IPS-18a (cell line): ENCODE measurements at regions not wholly inside any gene's neighbourhood (a gene's known extent, or its start where the extent isn't known, plus 50 kb on each side); places are given as distances from the start of the nearest gene placed in this dataset.
"Not testable (repeated sequence)": the region's sequence is repeated elsewhere in the genome, so short reads cannot be mapped to it uniquely, and the experiment has no call there.

ENCODE experiments used
- H3K27ac ChIP-seq: one replicate; pipeline ENCODE4 v1.5.1; 2013; ENCODE audit warnings: low read length
- H3K27me3 ChIP-seq: one replicate; pipeline ENCODE4 v1.6.1; 2013; ENCODE audit warnings: mild to moderate bottlenecking, low read length; ENCODE audit not compliant: control insufficient read depth, insufficient read depth
- H3K36me3 ChIP-seq: one replicate; pipeline ENCODE4 v1.6.1; 2013; ENCODE audit warnings: low read depth, low read length; ENCODE audit not compliant: control insufficient read depth
- H3K4me1 ChIP-seq: one replicate; pipeline ENCODE4 v1.6.1; 2013; ENCODE audit warnings: low read depth, low read length; ENCODE audit not compliant: control insufficient read depth
- H3K4me3 ChIP-seq: one replicate; pipeline ENCODE4 v1.5.1; 2013; ENCODE audit warnings: low read length
- H3K9ac ChIP-seq: one replicate; pipeline ENCODE4 v1.6.1; 2013; ENCODE audit warnings: mild to moderate bottlenecking, low read length, moderate library complexity
- H3K9me3 ChIP-seq: one replicate; pipeline ENCODE4 v1.6.1; 2013; ENCODE audit warnings: low read depth, low read length; ENCODE audit not compliant: control insufficient read depth

DNA sequence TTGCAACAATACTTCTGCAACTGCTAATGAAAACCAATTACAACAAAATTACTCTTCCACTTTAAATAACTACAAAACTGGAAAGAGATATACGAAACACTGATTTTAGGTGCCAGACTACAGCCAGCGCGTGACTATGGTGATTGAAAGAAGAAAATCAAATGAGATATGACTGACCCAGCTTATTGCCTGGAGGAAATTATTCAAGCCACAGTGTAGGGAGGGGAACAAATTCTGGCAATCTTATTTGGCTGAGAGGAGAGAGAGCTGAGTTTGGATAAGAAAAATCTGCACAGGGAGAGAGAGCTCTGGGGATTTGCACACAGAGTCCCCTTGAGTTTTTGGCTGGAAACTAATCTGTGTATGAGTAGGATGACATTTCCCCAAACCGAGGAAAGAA lies 470.3 kb upstream of the FRG2C start:
- H3K4me3 ChIP-seq = no peak overlapping the region
- no peaks in the 10 kb centered on the region for H3K36me3 ChIP-seq
- no peak overlapping the region for H3K27ac ChIP-seq
- H3K9ac ChIP-seq = no peak overlapping the region
- no peaks in the 10 kb centered on the region for H3K27me3 ChIP-seq
- peaks cover 7% of the 10 kb centered on the region for H3K4me1 ChIP-seq
- H3K9me3 ChIP-seq = no peaks in the 10 kb centered on the region

DNA sequence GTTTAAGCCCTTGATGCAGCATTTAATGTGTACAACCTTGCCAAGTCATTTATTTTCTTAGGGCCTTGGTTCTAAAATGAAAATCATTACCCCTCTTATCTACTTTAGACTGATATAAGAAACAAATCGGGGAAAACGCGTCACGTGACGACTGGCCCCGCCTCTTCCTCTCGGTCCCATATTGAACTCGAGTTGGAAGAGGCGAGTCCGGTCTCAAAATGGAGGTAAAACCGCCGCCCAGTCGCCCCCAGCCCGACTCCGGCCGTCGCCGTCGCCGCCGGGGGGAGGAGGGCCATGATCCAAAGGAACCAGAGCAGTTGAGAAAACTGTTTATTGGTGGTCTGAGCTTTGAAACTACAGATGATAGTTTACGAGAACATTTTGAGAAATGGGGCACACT lies 449.8 kb upstream of the FRG2C start:
- H3K4me1 ChIP-seq, H3K27me3 ChIP-seq, H3K9ac ChIP-seq, H3K4me3 ChIP-seq, H3K9me3 ChIP-seq, H3K36me3 ChIP-seq, H3K27ac ChIP-seq: not testable (repeated sequence)

DNA sequence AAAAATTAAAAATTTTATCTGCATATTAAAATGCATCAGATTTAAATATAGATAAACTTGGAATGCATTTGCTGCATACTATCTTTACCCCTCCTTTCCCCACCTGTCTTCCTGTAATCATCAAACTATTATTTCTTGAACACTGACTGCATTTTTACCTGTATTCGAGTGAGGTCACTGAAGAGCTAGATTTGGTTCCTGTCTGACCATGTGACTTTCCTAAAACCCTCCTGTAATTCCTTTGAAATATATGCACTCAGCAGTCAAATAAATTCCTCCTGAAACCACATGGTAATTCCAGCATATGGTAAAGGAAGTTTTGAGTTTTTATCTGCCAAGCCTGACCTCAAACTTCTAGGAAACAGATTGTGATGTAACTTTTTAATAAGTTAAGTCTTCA lies 445.6 kb upstream of the FRG2C start:
- Histone ChIP-seq H3K4me3 (no peak overlapping the region), H3K27me3 (no peaks in the 10 kb centered on the region), H3K9ac (no peak overlapping the region), H3K27ac (no peak overlapping the region), H3K36me3 (no peaks in the 10 kb centered on the region), H3K9me3 (no peaks in the 10 kb centered on the region), H3K4me1 (no peaks in the 10 kb centered on the region)

DNA sequence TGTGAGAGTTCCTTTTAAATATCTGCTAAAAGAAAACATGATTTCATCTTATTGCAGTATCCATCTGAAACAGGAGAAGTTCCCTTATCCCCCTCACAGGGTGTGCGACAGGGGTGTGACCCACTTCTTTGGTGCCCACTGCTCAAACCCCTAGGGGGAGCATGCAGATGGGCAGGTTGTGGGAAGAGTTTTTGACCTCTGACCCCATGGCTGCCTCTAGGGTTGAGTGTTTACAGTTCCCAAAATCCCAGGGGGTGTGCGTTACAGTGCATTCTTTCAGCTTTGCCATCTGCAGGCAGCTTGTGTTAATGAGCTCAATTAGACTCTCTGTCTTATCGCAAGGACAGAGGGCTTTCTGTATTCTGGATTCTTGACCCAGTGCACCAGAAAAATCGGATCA lies 443.2 kb upstream of the FRG2C start:
- no peaks in the 10 kb centered on the region for H3K36me3 ChIP-seq
- no peak overlapping the region for H3K9ac ChIP-seq
- no peak overlapping the region for H3K27ac ChIP-seq
- no peaks in the 10 kb centered on the region for H3K27me3 ChIP-seq
- H3K4me1 ChIP-seq = no peaks in the 10 kb centered on the region
- H3K4me3 ChIP-seq = no peak overlapping the region
- no peaks in the 10 kb centered on the region for H3K9me3 ChIP-seq

DNA sequence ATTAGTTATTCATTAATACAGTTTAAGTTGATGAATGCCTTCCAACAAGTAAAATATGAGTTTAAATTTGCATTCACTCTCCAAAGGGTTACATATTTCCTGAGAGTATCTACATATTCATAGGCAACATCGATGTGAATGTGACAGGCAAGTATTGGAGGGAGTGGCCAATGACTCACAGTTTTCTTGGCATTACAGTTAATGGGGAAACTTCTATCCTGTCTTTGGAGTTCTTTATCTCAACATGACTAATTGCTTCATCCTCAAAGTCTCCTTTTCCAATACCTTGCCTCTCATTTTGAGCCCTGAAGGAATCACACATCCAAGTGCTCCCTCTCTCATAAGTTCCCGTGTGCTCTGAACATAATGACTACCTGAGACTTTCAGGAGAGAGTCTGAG lies 439.7 kb upstream of the FRG2C start:
- Histone ChIP-seq H3K4me3 (no peak overlapping the region), H3K36me3 (no peaks in the 10 kb centered on the region), H3K27me3 (no peaks in the 10 kb centered on the region), H3K27ac (no peak overlapping the region), H3K9me3 (no peaks in the 10 kb centered on the region), H3K4me1 (no peaks in the 10 kb centered on the region), H3K9ac (no peak overlapping the region)

DNA sequence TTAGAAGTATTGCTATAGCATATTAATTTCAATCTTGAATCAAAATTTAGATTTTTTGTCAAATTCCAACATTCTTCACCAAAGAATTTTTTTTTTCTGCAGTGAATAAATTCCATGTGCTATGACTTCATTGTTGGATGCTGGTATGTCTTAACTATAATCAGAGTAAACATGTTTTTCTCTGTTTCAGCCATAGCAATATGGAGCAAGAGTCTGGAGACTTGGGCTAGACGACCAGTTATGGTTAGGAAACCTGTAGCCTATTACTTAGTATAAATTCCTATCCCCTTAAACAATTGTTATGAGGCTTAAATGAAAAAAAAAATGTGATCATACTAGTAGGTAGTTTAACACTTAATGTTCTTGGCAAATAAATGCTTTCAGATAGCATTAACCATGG lies 431.9 kb upstream of the FRG2C start:
- Histone ChIP-seq H3K9me3 (no peaks in the 10 kb centered on the region), H3K9ac (no peak overlapping the region), H3K4me3 (no peak overlapping the region), H3K27ac (no peak overlapping the region), H3K27me3 (no peaks in the 10 kb centered on the region), H3K4me1 (no peaks in the 10 kb centered on the region), H3K36me3 (no peaks in the 10 kb centered on the region)

DNA sequence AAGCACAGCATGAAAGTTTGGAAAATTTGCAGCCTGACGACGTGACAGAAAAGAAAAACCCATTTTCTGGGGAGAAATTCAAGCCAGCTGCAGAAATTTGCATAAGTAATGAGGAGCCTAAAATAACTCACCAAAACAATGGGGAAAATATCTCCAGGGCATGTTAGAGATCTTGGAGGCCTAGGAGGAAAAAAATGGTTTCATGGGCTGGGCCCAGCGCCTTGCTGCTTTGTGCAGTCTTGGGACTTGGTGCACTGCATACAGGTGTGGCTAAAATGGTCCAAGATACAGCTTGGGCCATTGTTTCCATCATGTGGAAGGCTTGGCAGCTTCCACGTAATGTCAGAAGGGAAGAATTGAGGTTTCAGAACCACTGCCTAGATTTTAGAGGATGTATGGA lies 428.5 kb upstream of the FRG2C start:
- H3K4me3 ChIP-seq = no peak overlapping the region
- peaks cover 3% of the 10 kb centered on the region for H3K4me1 ChIP-seq
- H3K9me3 ChIP-seq = no peaks in the 10 kb centered on the region
- no peaks in the 10 kb centered on the region for H3K27me3 ChIP-seq
- no peaks in the 10 kb centered on the region for H3K36me3 ChIP-seq
- no peak overlapping the region for H3K27ac ChIP-seq
- H3K9ac ChIP-seq = no peak overlapping the region

DNA sequence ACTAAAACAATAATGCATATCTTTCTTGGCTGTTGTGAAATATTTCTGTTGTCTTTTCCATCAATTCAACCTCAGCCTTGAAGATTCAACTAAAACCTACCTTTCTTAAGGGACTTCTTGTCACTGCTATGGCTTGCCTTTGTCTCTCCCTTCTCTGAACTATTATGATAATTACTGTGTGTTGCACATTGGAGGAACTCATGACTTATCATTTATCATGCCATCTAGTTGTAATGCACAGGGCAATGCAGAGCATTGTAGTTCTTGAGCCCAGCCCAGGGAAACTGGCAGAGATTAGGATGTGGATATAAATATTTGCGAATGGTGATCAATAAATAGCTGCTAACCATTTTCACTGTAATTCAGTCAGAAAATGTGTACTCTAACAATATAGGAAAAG lies 427.1 kb upstream of the FRG2C start:
- H3K9me3 ChIP-seq = no peaks in the 10 kb centered on the region

DNA sequence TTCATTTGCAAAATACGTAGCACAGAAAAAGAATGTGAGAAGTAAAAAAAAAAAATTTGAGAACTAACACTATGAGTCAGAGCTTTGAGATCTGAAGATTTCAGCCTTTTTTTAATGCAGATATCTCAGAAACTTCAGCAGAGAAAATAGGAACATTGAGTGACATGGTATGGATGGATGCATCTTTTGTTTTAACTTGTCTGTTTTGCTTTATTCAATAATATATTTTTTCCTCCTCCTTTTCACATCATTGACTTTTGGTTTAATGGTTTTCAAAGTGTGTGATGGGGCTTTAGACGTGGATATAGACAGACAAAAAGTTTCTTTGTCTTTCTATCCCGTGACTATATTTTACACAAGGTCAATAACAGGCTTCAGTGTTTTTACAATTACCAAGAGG lies 426.7 kb upstream of the FRG2C start:
- Histone ChIP-seq H3K9me3 (no peaks in the 10 kb centered on the region), H3K27me3 (no peaks in the 10 kb centered on the region)

More for the DNA sequence above, 427.1 kb upstream of the FRG2C start:
- no peaks in the 10 kb centered on the region for H3K27me3 ChIP-seq
- no peaks in the 10 kb centered on the region for H3K36me3 ChIP-seq
- peaks cover 3% of the 10 kb centered on the region for H3K4me1 ChIP-seq
- H3K27ac ChIP-seq = no peak overlapping the region
- no peak overlapping the region for H3K9ac ChIP-seq
- no peak overlapping the region for H3K4me3 ChIP-seq

DNA sequence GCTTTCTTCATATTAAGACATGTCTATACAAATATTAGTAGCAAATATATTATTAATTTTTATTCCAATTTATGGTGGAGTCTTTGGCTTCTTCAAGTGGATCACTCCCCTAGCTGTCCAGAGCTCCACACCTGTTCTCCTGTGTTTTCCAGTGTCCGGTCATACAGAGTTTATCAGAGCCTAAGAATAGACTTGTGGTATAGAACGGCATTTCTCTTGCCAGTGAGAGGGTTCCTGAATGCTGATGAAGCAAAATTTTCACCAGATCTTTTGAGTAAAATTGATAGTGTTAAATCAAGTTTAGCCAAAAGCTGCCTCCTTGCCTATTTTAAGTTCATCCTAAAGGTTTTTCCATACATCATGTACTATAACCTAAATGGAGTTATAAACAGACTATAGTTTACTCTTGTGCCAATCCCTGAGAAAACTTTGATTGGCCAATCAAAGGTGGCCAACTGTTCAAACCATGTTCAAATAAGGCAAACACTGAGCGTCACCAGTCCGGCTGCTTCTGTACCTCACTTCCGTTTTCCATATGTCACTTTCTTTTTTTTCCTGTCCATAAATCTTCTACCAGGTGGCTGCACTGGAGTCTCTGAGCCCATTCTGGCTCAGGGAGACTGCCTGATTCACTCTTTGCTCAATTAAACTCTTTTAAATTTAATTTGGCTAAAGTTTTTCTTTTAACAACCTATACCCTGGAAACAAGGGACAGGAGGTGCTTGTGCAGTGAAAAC lies 422.7 kb upstream of the FRG2C start:
- H3K4me3 ChIP-seq, H3K9ac ChIP-seq, H3K4me1 ChIP-seq, H3K9me3 ChIP-seq, H3K36me3 ChIP-seq, H3K27ac ChIP-seq, H3K27me3 ChIP-seq: not testable (repeated sequence)

More for the DNA sequence above, 426.7 kb upstream of the FRG2C start:
- Histone ChIP-seq H3K4me1 (peaks cover 3% of the 10 kb centered on the region), H3K4me3 (no peak overlapping the region), H3K9ac (no peak overlapping the region), H3K27ac (no peak overlapping the region), H3K36me3 (no peaks in the 10 kb centered on the region)

DNA sequence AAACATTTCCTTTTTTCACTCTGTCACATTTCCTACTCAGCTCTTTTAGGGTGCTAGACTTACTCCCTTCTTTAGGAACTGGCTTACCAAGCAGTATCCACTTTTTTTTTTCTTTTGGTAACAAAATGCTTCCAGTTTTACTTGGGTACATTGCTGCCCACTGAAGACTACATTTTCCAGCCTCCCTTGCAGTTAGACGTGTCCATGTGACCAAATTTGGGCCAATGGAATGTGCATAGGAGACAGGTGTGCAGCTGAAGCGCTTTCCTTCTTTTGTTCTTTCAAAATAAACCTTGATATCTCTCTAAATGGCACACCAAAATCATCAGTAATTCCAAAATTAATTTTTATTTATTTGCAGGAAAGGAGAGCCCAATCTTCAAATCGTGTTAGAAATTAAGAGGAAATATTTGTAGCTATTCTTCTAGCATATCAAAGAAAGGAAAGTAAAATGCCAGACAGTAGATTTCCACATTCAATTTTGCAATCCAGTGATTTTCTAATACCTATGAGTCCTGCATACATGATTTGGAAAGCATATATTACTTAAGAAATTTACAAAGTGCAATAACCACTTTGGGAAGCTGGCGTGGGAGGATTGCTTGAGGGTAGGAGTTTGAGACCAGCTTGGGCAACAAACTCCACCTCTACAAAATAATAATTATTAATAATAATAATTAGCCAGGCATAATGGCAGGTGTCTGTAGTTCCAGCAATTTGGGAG lies 422.0 kb upstream of the FRG2C start:
- no peaks in the 10 kb centered on the region for H3K36me3 ChIP-seq
- H3K4me3 ChIP-seq = no peak overlapping the region
- H3K9me3 ChIP-seq = no peaks in the 10 kb centered on the region
- H3K9ac ChIP-seq = no peak overlapping the region
- H3K27me3 ChIP-seq = no peaks in the 10 kb centered on the region
- no peak overlapping the region for H3K27ac ChIP-seq
- peaks cover 3% of the 10 kb centered on the region for H3K4me1 ChIP-seq

DNA sequence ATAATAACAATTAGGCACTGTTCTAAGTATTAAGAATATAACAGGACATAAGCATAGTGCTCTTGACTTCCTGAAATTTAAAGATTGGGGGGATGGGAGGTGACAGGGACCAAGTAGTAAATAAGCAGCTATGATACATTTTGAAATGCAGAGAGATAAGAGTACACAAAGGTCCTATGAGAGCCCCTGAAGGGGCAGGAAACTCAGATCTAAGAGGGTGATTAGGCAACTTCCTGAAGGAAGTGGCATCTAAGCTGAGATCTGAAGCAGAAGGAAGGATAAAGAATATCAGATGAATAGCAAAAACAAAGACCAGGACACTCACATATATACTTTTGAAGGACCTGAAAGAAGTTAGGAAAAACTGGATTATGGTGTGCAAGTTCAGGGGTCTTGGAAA lies 415.2 kb upstream of the FRG2C start:
- Histone ChIP-seq H3K4me3 (no peak overlapping the region), H3K9me3 (no peaks in the 10 kb centered on the region), H3K4me1 (peaks cover 3% of the 10 kb centered on the region), H3K27me3 (no peaks in the 10 kb centered on the region), H3K36me3 (no peaks in the 10 kb centered on the region), H3K9ac (no peak overlapping the region), H3K27ac (no peak overlapping the region)
